Heart left ventricle (tissue), 13 donors: ENCODE measurements at regions not wholly inside any gene's neighbourhood (a gene's known extent, or its start where the extent isn't known, plus 50 kb on each side); places are given as distances from the start of the nearest gene placed in this dataset.

Experiments used
- CTCF ChIP-seq, 12 donors: fragments of 200-600 bp; sonication (generic) in 4 of 12; IDR thresholded peaks; one replicate each; pipeline versions ENCODE4 v1.5.0 to v1.8.0; 2018 to 2022; ENCODE audit warnings: antibody characterized with exemption in 12 of 12, mild to moderate bottlenecking in 5 of 12
- POLR2A ChIP-seq, 2 donors: fragments of 450-650 bp; IDR thresholded peaks; one replicate each; pipeline ENCODE4 v1.6.1; 2017; ENCODE audit warnings: antibody characterized with exemption in 2 of 2, mild to moderate bottlenecking in 2 of 2, moderate library complexity in 2 of 2
- donor health status: ischemic (EF 13 %, LVEDD 7.1; RV severe dilation, severe dysfunction).
- donor health status: DM: no; HTN: yes; CAD: no.
- donor health status: DM: no; HTN: no; CAD: no.
- donor health status: ischemic (EF 25% LVEDD 6.9; RV normal size, moderate dysfunction).
- donor health status: ischemic (EF 25% LVEDD 5.7; RV mildly dilated, moderate dysfunction).
- donor health status: ischemic (EF 35%, LVEDD 5.7; RV mildly dilated, moderate dysfunction).
- donor health status: nonischemic (EF 11% LVEDD 7.7; RV severe dilation, severe dysfunction).
- donor health status: DM: yes; HTN: yes; CAD: no.
- donor health status: PGD.
- donor health status: ischemic (EF 29% LVEDD 5.4; RV normal size, mild dysfunction).
- donor health status: nonischemic (EF 23%, LVEDD 6.1; RV moderate dilation, normal function).

DNA sequence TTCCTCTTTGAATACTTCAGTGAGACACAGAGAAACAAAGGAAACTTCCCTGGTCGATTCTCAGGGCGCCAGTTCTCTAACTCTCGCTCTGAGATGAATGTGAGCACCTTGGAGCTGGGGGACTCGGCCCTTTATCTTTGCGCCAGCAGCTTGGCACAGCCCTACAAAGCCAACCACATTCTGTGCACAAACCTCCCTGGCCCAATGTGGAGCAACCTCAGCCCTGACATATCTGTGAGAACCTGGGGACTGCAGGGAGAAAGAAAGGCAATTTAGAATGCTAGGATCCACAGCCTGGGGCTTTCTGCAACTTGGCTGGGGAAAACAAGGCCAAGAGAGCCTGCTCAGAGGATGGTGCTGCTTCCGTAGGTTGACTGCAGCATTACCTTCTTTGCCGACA, 63.5 kb upstream of the PRSS58 start:
- TF ChIP-seq CTCF (IDR thresholded peaks at IDR 0.05) (no peak), POLR2A (IDR thresholded peaks at IDR 0.05) (no peak)
